ENCODE measurements at regions not wholly inside any gene's neighbourhood (a gene's known extent, or its start where the extent isn't known, plus 50 kb on each side); places are given as distances from the start of the nearest gene placed in this dataset.

DNA sequence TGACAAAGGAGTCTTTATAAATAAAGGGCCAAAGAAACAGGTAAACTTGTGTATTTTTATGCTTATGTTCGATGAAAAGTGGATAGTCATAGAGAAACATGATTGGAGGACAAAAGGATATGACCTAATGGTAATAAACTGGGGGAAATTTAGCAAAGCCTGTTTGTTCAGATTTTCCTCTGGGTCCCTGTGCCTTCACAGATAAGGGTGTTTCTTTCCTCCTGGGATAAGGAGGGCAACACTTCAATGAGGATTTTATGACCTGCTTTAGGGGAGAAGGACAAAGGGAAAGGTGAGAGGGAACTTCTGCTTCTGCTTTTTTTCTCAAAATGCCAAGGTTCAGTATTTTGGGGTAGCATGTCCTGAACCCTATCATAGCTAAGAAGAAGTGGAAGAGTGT lies 531.3 kb upstream of the ALCAM start:
- no peak for DNase-seq (ENCODE audit: low read depth in 4 of 4, low spot score in 3 of 4)

DNA sequence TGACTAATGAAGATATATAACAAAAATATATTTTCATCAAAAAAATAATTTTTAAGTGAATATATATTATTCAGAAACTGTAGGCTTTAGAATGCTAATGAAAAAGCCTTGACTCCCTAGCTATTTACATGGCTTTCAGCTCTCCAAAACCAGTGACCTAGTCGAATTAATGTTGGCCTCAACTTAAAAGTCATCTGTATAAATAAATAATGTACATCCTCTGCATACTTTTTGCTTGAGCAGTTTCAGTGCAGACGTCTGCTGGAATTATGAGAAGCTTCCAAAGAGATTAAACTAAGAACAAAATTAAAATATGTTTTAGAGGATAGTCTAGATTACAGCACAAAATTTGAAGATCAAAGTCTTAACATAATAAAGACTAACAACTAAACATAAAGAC lies 520.4 kb upstream of the ALCAM start:
- no peak for DNase-seq (ENCODE audit: low read depth in 4 of 4, low spot score in 3 of 4)

DNA sequence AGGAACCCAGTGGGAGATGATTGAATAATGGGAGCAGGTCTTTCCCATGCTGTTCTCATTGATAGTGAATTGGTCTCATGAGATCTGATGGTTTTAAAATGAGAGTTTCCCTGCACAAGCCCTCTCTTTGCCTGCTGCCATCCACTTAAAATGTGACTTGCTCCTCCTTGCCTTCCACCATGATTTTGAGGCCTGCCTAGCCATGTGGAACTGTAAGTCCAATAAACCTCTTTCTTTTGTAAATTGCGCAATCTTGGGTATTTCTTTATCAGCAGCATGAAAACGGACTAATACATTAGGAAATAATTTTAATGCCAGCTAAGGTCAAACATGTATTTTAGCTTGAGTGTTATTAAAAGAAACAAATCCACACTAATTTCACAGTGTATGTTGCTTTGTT lies 517.6 kb upstream of the ALCAM start:
- no peak for DNase-seq (ENCODE audit: low read depth in 4 of 4, low spot score in 3 of 4)

DNA sequence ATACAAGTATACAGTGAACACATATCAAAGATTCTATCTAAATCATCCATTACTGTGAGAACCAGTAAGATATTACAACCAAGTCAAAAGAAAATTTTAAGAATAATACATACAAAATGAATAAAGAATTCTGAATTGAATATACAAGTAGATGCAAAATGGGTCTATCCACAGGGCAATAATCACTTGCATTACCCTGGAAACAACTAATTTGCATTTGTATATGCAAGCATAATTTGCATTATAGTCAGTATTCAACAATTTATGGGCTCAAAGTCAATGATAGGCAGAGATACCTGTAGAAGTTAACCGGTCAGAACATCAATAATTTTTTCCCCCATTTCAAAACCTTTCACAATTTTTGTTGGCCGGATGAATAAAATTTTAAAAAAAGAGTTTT lies 512.2 kb upstream of the ALCAM start:
- no peak for DNase-seq (ENCODE audit: low read depth in 4 of 4, low spot score in 3 of 4)

DNA sequence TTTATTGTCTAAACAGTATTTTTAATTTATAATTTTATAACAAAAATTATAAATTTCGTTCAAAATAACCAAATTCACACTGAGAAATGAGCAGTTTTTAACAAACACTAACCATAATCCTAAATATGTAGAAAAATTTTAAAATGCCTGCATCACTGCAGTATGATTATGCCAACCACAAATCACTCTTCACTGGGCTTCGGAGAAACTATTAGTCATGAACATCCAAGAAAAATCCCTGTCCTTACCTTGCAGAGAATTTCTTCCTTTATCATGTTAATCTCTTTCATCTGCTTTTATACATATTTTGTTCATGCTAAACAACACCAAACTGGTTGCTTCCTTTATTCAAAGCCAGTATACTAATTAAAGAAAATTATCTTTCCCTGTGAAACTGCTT lies 511.0 kb upstream of the ALCAM start:
- DNase-seq (ENCODE audit: low read depth in 4 of 4, low spot score in 3 of 4) = no peak

DNA sequence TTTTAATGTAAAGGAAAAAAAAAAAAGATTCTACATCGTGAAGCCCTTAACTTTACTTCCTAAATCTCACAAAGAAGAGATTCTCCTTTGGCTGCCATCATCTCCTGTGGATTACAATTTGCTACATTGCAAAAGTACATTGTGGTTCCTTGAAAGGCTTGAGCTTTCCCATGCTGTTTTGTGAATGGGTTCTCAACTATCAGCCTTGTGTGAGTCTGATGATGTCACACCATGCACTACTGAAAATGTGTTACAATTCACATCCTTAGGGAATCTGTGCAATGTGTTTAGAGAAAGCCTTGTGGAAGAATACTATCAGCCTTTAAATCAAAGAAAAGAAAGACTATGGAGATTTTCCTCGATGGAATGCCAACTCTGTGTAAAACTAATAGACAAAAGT lies 510.0 kb upstream of the ALCAM start:
- no peak for DNase-seq (ENCODE audit: low read depth in 4 of 4, low spot score in 3 of 4)

GRCh38 chr3:104868291-104868690 lies 498.4 kb upstream of the ALCAM start:
- DNase-seq (ENCODE audit: low read depth in 4 of 4, low spot score in 3 of 4) = no peak

DNA sequence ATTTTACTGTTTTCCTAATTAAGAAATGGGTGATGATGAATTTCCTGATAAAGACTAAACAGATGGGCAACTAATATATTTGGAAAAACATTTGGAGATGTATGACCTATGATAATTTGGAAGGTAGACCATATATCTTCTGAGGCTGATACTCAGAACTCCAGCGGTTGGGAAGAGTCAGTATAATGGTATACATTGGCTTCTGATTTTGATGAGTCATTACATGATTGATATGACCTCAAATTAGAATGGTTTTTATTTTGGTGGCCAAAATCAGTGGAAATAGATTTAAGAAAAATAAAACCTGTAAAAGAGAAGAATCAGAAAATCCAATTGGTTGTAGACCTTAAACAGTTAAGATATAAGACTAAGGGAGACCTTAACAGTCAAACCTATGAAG lies 496.4 kb upstream of the ALCAM start:
- DNase-seq (ENCODE audit: low read depth in 4 of 4, low spot score in 3 of 4) = no peak

DNA sequence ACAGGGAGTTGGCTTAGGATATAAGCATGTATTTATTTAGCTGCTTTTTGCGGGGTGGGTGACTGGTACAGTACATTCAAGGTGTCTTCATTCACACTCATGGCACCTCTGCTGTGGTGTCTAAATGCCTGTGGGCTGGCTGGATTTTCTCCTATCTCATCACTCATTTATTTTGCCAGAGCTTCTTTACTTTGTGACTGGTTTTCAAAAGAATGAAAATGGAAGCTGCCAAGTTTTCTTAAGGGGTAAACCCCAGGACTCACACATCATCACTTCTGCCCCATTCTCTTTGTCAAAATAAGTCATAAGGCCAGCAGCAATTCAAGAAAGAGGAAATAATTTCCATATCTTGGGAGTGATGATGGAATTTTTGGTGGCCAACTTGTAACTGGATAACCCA lies 493.4 kb upstream of the ALCAM start:
- DNase-seq (ENCODE audit: low read depth in 4 of 4, low spot score in 3 of 4) = no peak

GRCh38 chr3:104878395-104878794 lies 488.3 kb upstream of the ALCAM start:
- no peak for DNase-seq (ENCODE audit: low read depth in 4 of 4, low spot score in 3 of 4)

DNA sequence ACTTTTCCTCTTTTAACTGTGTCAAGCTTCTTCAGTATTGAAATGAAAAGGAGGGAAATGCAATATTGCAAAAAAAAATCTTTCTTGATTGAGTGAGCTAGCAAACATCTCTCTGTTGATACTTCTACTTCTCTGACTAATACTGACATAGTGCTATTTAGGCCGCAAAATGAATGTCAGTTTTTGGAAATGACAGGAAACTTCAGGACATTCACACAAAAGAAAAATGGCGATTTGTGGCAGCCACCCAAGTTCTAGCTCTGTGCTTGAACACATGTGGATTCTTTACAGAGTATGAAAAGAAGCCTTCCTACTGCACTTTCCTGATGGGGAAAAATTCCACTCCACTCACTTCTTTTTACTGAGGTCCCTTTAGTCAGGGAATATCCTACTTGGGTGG lies 486.8 kb upstream of the ALCAM start:
- DNase-seq (ENCODE audit: low read depth in 4 of 4, low spot score in 3 of 4) = no peak

DNA sequence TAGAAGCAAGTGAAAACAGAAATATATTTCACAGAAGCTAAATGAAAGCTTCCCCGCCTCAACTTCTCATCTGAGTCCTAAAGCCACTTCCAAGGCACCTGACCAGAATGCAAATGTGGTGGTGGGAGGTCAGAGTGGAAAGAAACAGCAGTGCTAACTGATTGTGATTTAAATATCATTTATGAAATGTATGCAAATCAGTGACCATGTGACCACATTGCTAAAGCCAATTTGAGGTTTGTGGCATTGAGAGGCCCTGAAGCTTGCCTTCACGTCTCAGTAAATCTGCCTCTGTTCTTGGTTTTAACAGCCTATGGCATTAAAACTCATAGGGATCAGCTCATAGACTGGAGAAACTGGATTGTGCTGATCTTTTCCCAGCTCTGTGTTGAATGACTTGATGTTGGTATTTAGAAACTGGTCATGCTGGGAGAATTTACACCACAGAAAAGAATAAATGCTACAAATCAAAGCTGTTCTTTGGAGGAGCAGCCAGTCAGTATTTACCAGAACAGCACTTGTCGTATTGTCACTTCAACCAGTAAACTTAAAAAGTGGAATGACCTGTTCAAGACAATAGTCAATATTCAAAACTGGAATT lies 481.4 kb upstream of the ALCAM start:
- DNase-seq (ENCODE audit: low read depth in 4 of 4, low spot score in 3 of 4) = no peak

GRCh38 chr3:104886220-104886995 lies 480.3 kb upstream of the ALCAM start:
- no peak for DNase-seq (ENCODE audit: low read depth in 4 of 4, low spot score in 3 of 4)

DNA sequence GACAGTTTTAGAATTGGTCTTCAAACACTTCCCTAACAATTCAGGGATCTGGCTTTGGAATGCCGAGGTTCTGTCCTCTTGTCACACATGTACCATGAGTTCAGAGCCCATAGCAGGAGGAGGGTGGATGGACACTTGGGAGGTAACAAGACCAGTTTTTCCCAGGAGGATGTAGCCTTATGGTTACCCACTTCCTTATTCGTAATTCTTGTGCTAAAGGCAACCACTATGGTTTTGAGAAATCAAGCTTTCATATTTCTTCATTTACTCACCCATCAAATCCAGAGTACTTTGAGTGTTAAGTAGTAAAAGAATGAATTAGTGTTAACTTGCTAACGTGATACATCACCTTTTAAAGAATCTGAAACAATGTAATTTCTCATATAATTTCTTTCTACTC lies 479.6 kb upstream of the ALCAM start:
- no peak for DNase-seq (ENCODE audit: low read depth in 4 of 4, low spot score in 3 of 4)

GRCh38 chr3:104887619-104888018 lies 479.1 kb upstream of the ALCAM start:
- DNase-seq (ENCODE audit: low read depth in 4 of 4, low spot score in 3 of 4) = no peak

- DNase-seq (ENCODE audit: low read depth in 4 of 4, low spot score in 3 of 4) = no peak
Measured at GRCh38 chr3:104892044-104892443, 474.7 kb upstream of the ALCAM start.

GRCh38 chr3:104896624-104897023 lies 470.1 kb upstream of the ALCAM start:
- no peak for DNase-seq (ENCODE audit: low read depth in 4 of 4, low spot score in 3 of 4)

DNA sequence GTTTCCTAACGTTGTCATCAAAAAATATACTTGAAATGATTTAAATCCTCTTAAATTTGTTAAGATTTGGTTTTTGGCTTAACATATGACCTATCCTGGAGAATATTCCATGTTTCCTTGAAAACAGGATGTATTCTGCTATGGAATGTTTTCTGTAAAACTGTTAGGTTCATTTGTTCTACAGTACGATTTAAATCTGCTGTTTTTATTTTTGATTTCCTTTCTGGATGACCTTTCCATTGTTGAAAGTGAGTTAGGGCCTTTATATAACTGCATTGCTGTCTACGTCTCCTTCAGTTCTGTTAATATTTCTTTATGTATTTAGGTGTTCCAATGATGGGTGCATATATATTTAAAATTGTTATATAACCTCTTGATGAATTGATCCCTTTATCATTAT lies 465.3 kb upstream of the ALCAM start:
- DNase-seq (ENCODE audit: low read depth in 4 of 4, low spot score in 3 of 4) = no peak

GRCh38 chr3:104903064-104903463 lies 463.6 kb upstream of the ALCAM start:
- DNase-seq (ENCODE audit: low read depth in 4 of 4, low spot score in 3 of 4) = no peak

DNA sequence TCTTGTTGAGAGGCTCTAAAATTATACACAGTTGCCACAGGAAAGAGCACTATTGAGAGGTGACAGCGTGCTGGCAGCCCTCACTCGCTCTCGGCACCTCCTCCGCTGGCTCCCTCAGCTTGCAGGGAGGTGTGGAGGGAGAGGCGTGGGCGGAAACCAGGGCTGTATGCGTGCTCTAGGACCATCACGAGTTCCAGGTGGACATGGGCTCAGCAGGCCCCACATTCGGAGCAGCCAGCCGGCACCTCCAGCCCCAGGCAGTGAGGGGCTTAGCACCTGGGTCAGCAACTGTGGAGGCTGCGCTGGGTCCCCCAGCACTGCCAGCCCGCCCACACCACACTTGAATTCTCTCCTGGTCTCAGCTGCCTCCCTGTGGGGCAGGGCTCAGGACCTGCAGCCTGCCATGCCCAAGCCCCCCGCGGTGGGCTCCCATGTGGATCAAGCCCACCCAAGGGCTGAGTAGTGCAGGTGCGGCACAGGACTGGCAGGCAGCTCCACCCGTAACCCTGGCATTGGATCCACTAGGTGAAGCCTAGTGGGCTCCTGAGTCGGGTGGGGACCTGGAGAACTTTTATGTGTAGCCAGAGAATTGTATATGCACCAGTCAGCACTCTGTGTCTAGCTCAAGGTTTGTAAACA lies 460.6 kb upstream of the ALCAM start:
- DNase-seq (ENCODE audit: low read depth in 4 of 4, low spot score in 3 of 4) = no peak

- DNase-seq (ENCODE audit: low read depth in 4 of 4, low spot score in 3 of 4) = no peak
Measured at GRCh38 chr3:104907507-104907906, 459.2 kb upstream of the ALCAM start.

GRCh38 chr3:104908761-104909160 lies 457.9 kb upstream of the ALCAM start:
- DNase-seq (ENCODE audit: low read depth in 4 of 4, low spot score in 3 of 4) = no peak

Measured in right renal pelvis (tissue), 4 donors.